SJCRH30 (cell line): ENCODE measurements at regions not wholly inside any gene's neighbourhood (a gene's known extent, or its start where the extent isn't known, plus 50 kb on each side); places are given as distances from the start of the nearest gene placed in this dataset.

ENCODE experiments used
- DNase-seq, 2 experiments: peaks; one replicate each; pipeline ENCODE4 v3.0.0-alpha.2; 2015 to 2020
- H3K27ac ChIP-seq: fragments of 250-450 bp; sonication (Bioruptor Pico); 2 replicates; pipeline ENCODE4 v1.5.1; 2020; ENCODE audit warnings: mild to moderate bottlenecking, moderate library complexity
- H3K27me3 ChIP-seq: fragments of 250-450 bp; sonication (Bioruptor Pico); 2 replicates; pipeline ENCODE4 v1.5.1; 2020; ENCODE audit warnings: mild to moderate bottlenecking, moderate library complexity
- H3K36me3 ChIP-seq: fragments of 250-450 bp; sonication (Bioruptor Pico); 2 replicates; pipeline ENCODE4 v1.5.1; 2020; ENCODE audit warnings: mild to moderate bottlenecking, moderate library complexity
- H3K4me1 ChIP-seq: fragments of 250-450 bp; sonication (Bioruptor Pico); 2 replicates; pipeline ENCODE4 v1.5.1; 2020; ENCODE audit warnings: mild to moderate bottlenecking, moderate library complexity
- H3K4me3 ChIP-seq: fragments of 250-450 bp; sonication (Bioruptor Pico); 2 replicates; pipeline ENCODE4 v1.5.1; 2020; ENCODE audit warnings: mild to moderate bottlenecking, moderate library complexity
- H3K9me3 ChIP-seq: fragments of 250-450 bp; sonication (Bioruptor Pico); replicated peaks from 2 replicates; pipeline ENCODE4 v1.5.1; 2020; ENCODE audit warnings: mild to moderate bottlenecking, moderate library complexity

GRCh38 chr6:50649086-50649485 is 64.2 kb upstream of the TFAP2D start:
- Histone ChIP-seq H3K36me3 (no peaks in the 10 kb centered on the region), H3K4me1 (no peaks in the 10 kb centered on the region), H3K27ac (no peak overlapping the region), H3K27me3 (no peaks in the 10 kb centered on the region), H3K4me3 (no peak overlapping the region), H3K9me3 (no peaks in the 10 kb centered on the region; the same call in 1 of the 2 replicates)
- no peak for DNase-seq

DNA sequence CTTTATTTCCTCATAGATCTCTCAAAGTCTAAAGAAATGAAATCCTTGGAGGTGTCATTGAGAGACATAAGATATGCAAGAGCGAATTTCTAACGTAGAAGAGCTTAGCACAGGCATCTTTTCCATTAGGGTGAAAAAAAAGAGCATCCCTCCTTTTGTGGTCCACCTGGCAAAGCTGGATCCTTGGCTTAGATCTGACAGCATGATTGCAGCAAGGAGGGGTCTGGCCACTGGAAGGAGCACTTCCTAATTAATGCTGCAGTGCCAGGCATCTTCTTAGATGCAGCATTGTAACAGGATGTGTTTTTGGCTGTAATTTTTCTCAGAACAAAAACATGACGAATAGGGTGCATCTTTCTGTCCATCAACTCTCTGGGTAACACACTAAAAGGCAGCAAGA is 60.1 kb upstream of the TFAP2D start:
- Histone ChIP-seq H3K4me1 (no peaks in the 10 kb centered on the region), H3K36me3 (no peaks in the 10 kb centered on the region)

DNA sequence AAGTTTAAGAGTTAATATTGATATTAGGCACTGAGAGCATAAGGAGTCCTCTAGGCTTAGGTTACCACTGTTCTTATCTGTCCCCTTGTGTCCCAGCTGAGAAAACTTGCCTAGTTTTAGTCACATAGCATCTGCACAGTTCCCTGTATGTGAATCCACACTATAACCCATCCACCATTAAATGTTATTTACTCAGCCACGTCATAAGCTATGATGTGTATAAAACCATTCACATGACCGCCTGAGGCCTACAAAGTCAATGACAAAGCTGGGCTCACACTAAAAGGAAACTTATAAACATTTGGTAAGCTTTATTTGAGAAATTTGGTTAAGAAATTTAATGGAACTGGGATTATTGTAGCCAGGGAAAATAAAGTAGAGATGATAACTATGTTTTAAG is 59.2 kb upstream of the TFAP2D start:
- Histone ChIP-seq H3K36me3 (no peaks in the 10 kb centered on the region), H3K4me3 (no peak overlapping the region), H3K27me3 (no peaks in the 10 kb centered on the region), H3K4me1 (no peaks in the 10 kb centered on the region), H3K9me3 (no peaks in the 10 kb centered on the region), H3K27ac (no peak overlapping the region)
- no peak for DNase-seq

More for the DNA sequence above, 60.1 kb upstream of the TFAP2D start:
- Histone ChIP-seq H3K9me3 (no peaks in the 10 kb centered on the region; the same call in 1 of the 2 replicates), H3K27me3 (no peaks in the 10 kb centered on the region), H3K27ac (no peak overlapping the region), H3K4me3 (no peak overlapping the region)
- no peak for DNase-seq

- H3K4me1 ChIP-seq = no peaks in the 10 kb centered on the region
- peak in 1 of 2 experiments; percentile 33 for DNase-seq
- no peaks in the 10 kb centered on the region for H3K36me3 ChIP-seq
- H3K27me3 ChIP-seq = no peaks in the 10 kb centered on the region
- no peaks in the 10 kb centered on the region for H3K9me3 ChIP-seq
- H3K4me3 ChIP-seq = no peak overlapping the region
- no peak overlapping the region for H3K27ac ChIP-seq
Observed at GRCh38 chr6:50655848-50656453, 57.4 kb upstream of the TFAP2D start.

DNA sequence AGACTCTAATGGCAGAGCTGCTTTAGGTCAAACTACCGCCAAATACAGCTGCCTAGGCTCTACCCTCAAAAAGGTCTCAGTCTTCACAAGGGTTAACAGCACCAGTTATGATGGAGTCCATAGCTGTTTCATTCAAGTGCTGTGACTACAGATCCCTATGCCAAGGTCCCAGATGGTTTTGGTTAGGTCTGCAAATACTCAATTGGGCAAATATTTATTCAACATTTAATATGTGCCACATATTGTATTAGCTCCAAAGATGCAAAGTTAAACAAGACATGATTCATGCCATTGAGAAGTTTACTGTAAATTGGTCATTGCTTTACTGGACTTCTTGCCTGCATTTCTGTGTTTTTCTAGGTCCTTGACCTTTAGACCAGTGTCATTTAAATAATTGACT is 55.8 kb upstream of the TFAP2D start:
- Histone ChIP-seq H3K27me3 (no peaks in the 10 kb centered on the region), H3K4me1 (no peaks in the 10 kb centered on the region), H3K9me3 (no peaks in the 10 kb centered on the region), H3K27ac (no peak overlapping the region), H3K36me3 (no peaks in the 10 kb centered on the region), H3K4me3 (no peak overlapping the region)
- no peak for DNase-seq

DNA sequence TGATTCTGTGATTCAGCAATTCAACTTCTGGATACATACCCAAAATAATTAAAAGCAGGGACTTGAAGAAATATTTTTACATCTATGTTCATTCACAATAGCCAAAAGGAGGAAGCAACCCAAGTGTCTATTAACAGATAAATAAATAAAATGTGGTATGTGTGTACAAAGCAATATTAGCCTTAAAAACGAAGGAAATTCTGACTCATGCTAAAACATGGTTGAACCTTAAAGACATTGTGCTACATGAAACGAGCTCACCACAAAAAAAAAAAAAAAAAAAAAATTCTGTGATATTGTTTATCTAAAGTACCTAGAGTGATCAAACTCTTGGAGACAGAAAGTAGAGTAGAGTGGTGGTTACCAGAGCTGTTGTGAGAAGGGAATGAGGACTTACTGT is 54.8 kb upstream of the TFAP2D start:
- no peaks in the 10 kb centered on the region for H3K9me3 ChIP-seq
- no peak overlapping the region for H3K27ac ChIP-seq
- H3K36me3 ChIP-seq = no peaks in the 10 kb centered on the region
- no peaks in the 10 kb centered on the region for H3K27me3 ChIP-seq
- no peak for DNase-seq
- no peaks in the 10 kb centered on the region for H3K4me1 ChIP-seq
- no peak overlapping the region for H3K4me3 ChIP-seq

DNA sequence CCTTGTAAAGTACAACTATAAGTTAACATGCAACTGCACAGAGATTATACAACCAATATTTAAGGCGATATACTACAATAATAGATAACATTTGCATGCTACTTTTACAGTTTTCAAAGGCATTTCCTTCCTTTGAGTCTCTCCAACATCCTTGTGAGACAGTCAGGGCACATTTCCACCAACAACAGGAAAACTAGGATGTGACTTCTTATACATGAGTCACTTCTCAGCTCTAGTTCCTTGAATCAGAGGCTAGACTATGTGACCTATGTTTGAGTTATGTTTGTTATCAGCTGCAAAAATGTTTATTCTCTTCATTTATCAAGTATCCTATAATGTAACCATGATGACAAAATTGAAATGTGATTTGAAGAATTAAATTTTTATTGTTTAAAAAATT is 51.7 kb upstream of the TFAP2D start:
- no peak overlapping the region for H3K4me3 ChIP-seq
- no peak for DNase-seq
- H3K36me3 ChIP-seq = no peaks in the 10 kb centered on the region
- H3K27me3 ChIP-seq = no peaks in the 10 kb centered on the region
- H3K4me1 ChIP-seq = no peaks in the 10 kb centered on the region
- no peak overlapping the region for H3K27ac ChIP-seq
- H3K9me3 ChIP-seq = no peaks in the 10 kb centered on the region
